GM19328 (cell line): ENCODE measurements at regions not wholly inside any gene's neighbourhood (a gene's known extent, or its start where the extent isn't known, plus 50 kb on each side); places are given as distances from the start of the nearest gene placed in this dataset.
"Not testable (repeated sequence)": the region's sequence is repeated elsewhere in the genome, so short reads cannot be mapped to it uniquely, and the experiment has no call there.

ENCODE experiments used
- ATAC-seq: cut with Tn5 transposase; IDR thresholded peaks from one replicate; pipeline ENCODE4 v1.9.1; 2021; ENCODE audit warnings: mild to moderate bottlenecking, moderate library complexity; ENCODE audit not compliant: unreplicated experiment

- ATAC-seq = not testable (repeated sequence)
Measured at GRCh38 chr2:19615402-19615801, 257.0 kb upstream of the OSR1 start.

- no peak for ATAC-seq
Measured at GRCh38 chr2:19614066-19614465, 255.6 kb upstream of the OSR1 start.

- ATAC-seq = no peak
Measured at GRCh38 chr2:19611491-19612332, 253.3 kb upstream of the OSR1 start.

GRCh38 chr2:19609266-19609665 lies 250.8 kb upstream of the OSR1 start:
- no peak for ATAC-seq

- ATAC-seq = no peak
Measured at GRCh38 chr2:19607931-19608771, 249.7 kb upstream of the OSR1 start.

GRCh38 chr2:19607400-19607799 lies 249.0 kb upstream of the OSR1 start:
- no peak for ATAC-seq

GRCh38 chr2:19600982-19601381 lies 242.6 kb upstream of the OSR1 start:
- no peak for ATAC-seq

GRCh38 chr2:19600506-19600905 lies 242.1 kb upstream of the OSR1 start:
- no peak for ATAC-seq

- ATAC-seq = no peak
Measured at GRCh38 chr2:19598971-19599370, 240.5 kb upstream of the OSR1 start.

GRCh38 chr2:19592197-19592596 lies 233.8 kb upstream of the OSR1 start:
- ATAC-seq = no peak

- ATAC-seq = no peak
Measured at GRCh38 chr2:19589791-19590190, 231.4 kb upstream of the OSR1 start.

GRCh38 chr2:19580830-19581229 lies 222.4 kb upstream of the OSR1 start:
- no peak for ATAC-seq

- no peak for ATAC-seq
Measured at GRCh38 chr2:19580264-19580663, 221.8 kb upstream of the OSR1 start.

GRCh38 chr2:19579461-19579860 lies 221.0 kb upstream of the OSR1 start:
- ATAC-seq = no peak

GRCh38 chr2:19577723-19578122 lies 219.3 kb upstream of the OSR1 start:
- ATAC-seq = no peak

GRCh38 chr2:19576411-19576810 lies 218.0 kb upstream of the OSR1 start:
- ATAC-seq = no peak

- ATAC-seq = no peak
Measured at GRCh38 chr2:19575641-19576040, 217.2 kb upstream of the OSR1 start.

GRCh38 chr2:19574778-19575260 lies 216.4 kb upstream of the OSR1 start:
- no peak for ATAC-seq

GRCh38 chr2:19573784-19574183 lies 215.4 kb upstream of the OSR1 start:
- no peak for ATAC-seq

- ATAC-seq = no peak
Measured at GRCh38 chr2:19571773-19572172, 213.3 kb upstream of the OSR1 start.

GRCh38 chr2:19569300-19569791 lies 210.9 kb upstream of the OSR1 start:
- ATAC-seq = no peak

GRCh38 chr2:19568809-19569208 lies 210.4 kb upstream of the OSR1 start:
- ATAC-seq = no peak
